HG03342 (cell line): ENCODE measurements at regions not wholly inside any gene's neighbourhood (a gene's known extent, or its start where the extent isn't known, plus 50 kb on each side); places are given as distances from the start of the nearest gene placed in this dataset.
"Not testable (repeated sequence)": the region's sequence is repeated elsewhere in the genome, so short reads cannot be mapped to it uniquely, and the experiment has no call there.

Source experiments
- ATAC-seq: cut with Tn5 transposase; IDR thresholded peaks from one replicate; pipeline ENCODE4 v1.9.1; 2021; ENCODE audit warnings: mild to moderate bottlenecking, moderate library complexity; ENCODE audit not compliant: unreplicated experiment

DNA sequence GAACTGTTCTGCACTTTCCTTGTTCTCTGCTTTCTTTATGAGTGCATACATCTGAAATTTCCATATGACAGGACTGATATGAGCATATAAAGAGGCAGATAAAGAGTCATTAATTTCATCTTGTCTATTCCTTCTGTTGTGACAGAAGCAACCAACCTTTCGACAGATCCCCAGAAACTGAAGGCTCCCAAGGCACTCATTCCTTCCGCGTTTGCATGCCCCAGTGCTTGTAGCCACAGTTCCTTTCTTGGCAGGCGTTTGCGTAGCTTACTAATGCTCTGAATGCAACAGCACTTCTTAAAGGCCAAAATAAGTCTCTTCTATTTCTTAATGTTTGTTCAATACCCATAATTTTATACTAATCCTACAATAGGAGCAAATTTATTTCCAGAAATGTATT, 94.0 kb upstream of the TBL1X start:
- no peak for ATAC-seq

GRCh38 chrX:9372866-9373265, 92.0 kb upstream of the TBL1X start:
- no peak for ATAC-seq

GRCh38 chrX:9373789-9374188, 91.1 kb upstream of the TBL1X start:
- ATAC-seq: no peak

DNA sequence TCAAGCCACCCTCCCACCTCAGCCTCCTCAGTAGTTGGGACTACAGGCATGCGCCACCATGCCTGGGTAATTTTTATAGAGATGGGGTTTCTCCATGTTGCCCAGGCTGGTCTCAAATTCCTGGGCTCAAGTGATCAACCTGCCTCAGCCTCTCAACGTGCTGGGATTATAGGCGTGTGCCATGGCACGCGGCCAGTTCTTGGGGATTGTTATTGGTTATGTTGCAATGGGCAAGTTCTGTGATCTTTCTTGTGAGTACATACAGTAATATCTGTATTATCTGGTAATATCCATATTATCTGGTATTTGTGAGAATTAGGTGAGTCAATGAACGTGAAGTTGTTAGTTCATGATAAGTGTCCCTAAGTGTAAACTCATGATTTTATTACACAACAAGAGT, 90.3 kb upstream of the TBL1X start:
- no peak for ATAC-seq

GRCh38 chrX:9376111-9376510, 88.7 kb upstream of the TBL1X start:
- no peak for ATAC-seq

GRCh38 chrX:9377216-9377615, 87.6 kb upstream of the TBL1X start:
- not testable (repeated sequence) for ATAC-seq

DNA sequence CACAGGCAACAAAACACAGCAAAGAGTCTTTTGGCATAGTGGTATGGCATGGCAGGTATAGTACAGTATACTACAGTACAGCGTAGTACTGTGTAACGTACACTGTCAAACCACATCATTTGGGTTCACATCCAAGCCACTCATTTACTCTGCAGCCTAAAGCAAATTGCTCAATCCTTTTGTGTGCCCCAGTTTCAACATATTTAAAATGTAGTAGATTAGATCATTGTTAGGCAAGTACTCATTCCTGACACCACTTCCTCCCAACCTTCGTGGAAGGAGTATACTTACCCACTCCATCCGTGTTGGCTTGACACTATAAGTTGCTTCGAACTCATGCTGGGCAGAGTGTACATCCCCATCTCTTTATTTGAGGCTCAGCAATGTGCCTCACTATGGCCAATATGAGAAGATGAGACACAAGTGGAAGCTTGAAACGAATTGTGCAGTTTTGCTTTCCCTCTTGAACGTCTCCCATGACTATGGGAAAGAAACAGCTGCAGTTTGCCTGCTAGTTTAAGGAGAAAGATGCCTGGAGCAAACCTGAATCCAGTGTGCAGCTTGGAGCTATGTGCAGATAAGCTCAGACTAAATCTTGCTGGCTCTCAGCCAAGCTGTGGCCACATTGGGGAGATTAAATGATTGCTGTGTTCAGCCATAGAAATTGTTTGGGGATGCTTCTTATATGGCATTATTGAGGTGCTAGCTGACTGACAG, 85.7 kb upstream of the TBL1X start:
- ATAC-seq: no peak

DNA sequence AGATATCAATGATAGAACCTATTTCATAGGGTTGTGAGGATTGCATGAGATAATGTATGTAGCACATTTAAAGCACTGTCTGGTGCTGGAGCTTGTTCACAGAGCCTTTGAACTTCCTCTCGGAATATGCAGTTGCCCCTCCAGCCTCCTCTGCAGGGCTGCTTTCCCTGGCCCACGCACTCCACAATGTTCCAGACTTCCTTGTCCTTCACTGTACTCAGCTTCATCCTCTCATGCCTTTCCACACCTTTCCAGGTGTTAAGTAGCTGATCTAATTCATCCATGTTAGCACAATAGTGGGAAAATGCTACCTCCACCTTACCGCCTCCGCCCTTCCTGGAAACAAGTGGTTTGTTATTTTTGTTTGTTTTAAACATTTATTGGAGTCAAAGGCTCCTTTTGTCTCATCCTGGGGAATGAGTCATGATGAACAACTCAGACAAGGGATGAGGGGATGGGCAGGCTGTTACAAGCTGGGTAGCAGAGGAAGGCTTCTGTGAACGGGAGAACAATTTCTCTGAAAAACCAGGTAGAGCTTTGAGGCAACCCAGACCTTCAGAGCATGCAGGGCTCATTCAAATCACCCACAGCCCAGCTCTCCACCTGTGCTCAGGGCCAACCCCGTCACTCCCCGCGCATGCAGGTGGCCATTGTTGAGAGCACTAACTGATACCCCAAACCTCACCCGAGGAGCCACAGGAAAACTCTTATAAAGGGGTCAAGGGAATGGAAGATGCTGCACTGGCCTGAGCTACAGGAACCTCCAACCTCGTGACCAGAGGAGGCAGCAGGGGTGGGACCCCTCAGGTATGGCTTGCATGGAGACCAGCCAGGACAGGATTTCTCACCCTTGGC, 84.9 kb upstream of the TBL1X start:
- ATAC-seq: no peak

- ATAC-seq: no peak
Observed at GRCh38 chrX:9383655-9384054, 81.2 kb upstream of the TBL1X start.

DNA sequence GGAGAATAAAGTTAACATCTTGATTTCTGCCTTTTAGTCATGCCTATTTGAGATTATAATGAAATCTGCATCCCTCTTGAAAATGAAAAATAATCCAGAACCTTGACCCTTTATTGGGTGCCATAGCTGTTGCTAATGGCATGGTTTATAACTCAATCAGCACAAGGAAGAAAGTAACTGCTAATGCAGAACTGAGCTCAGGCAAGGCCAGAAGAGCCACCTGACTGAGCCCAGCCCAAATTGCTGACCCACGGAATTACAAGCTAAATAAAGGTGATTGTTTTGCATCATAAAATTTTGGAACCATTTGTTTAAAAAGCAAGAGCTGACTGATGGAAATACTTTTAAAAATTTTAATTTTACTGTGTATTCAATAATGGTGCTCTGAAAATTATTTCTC, 76.4 kb upstream of the TBL1X start:
- ATAC-seq: no peak

DNA sequence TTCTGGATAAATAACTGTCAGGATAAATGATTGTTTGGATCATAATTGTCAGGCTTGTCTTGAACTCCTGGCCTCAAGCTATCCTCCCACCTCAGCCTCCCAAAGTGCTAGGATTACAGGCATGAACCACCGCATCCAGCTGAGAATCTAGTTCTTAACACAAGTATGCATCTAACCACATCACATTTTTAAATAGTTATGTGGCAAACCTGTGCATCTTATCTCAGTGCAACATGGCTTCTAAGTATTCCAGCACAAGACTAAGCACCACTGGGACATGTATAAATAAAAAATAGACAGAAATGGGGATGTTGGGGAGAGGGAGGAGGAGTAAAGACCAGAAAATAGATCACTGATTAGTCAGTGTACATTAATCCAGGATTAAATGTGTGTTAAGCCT, 74.7 kb upstream of the TBL1X start:
- no peak for ATAC-seq

DNA sequence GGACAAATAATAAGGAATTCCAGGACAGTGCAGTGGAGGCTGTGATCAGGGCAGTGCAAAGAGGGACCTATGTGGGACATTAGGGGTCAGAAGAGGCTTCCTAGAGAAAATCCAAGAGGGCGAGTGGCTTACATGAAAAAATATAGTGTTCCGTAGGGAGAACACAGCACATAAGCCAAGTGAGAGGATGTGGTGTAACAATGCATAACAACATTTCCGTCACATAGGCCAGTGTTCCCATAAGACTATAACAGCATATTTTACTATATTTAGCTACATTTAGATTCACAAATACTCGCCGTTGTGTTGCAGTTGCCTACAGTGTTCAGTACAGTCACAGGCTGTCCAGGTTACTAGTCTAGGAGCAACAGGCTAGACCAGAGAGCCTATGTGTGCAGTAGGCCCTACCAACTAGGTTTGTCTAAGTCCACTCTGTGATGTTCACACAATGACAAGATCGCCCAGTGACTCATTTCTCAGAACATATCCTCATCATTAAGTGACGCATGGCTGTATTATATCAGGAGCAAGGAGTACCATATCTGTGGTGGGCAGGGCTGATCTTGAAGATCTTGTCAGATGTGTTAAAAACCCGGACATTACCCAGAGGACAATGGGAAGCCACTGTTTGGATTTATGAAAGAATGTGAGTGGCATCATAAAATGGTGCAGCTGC, 74.0 kb upstream of the TBL1X start:
- ATAC-seq: no peak

DNA sequence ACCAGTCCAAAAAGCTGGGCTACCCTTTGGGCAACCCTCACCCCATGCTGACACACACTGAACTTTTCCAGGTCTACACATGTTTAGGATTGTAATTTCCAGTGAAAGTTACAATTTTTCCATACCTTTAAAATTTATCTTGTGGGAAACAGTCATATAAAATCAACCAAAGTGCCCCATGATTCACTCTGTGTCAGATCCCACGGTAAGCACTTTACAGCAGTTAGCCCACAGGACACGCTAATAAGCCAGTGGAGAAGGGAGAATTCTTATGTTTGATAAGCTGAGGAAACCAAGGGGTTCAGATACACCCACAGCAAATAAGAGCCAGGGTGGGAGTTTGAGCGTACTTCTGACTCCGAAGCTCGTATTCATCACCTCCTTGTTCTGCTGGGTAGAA, 72.4 kb upstream of the TBL1X start:
- ATAC-seq: no peak

GRCh38 chrX:9393571-9393970, 71.3 kb upstream of the TBL1X start:
- no peak for ATAC-seq

DNA sequence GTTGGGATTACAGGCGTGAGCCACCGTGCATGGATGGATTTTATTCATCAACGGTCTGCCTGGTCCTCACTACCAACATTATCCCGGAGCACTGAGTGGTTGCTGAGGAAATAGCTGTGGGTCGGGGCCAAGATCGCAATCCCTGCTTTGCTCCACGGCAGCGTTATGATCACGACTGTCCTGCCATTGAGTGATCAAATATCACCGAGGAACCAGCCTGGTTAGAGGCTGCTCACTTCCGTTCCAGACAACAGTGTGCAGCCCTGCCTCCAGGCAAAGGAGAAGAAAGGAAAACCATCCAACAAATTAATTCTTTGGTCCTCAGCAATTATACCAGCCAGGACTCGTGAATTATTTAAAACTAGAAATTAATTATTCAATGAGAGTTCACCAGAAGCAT, 70.6 kb upstream of the TBL1X start:
- ATAC-seq: no peak

GRCh38 chrX:9396930-9397329, 67.9 kb upstream of the TBL1X start:
- no peak for ATAC-seq

DNA sequence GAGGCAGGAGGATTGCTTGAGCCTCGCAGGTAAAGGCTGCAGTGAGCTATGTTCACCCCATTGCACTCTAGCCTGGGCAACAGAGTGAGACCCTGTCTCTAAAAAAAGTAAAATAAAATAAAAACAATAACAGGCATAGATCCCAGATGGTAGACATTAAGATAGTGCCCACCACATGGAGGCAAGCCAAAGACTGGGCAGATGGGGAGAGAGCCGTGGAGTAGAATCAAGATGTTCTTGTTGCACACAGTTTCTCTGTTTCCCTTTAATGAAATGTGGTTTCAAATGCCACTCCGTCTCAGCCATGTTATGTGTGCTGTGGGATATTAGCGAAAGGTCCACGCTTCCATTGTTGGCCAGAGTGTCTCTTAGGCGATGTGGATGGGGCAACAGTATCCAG, 63.8 kb upstream of the TBL1X start:
- ATAC-seq: no peak

DNA sequence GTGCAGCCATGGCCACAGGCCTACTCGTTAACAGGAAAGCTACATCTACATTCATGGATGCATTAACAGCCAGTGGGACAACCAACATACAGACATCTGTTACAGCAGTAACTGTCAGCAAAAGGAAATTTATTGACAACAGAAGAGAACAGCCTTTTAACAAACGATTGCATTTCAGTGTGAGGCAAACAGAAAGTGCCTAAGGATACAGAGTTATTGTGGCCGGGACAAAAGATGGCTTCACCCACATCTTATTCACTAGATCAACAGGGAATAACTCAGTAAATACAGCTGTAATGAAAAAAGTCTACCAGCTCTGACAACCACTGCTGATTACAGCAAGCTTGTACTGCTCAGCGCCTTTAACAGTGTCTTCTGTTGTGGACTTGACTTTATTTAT, 61.5 kb upstream of the TBL1X start:
- no peak for ATAC-seq

- ATAC-seq: not testable (repeated sequence)
Observed at GRCh38 chrX:9405635-9406034, 59.2 kb upstream of the TBL1X start.

DNA sequence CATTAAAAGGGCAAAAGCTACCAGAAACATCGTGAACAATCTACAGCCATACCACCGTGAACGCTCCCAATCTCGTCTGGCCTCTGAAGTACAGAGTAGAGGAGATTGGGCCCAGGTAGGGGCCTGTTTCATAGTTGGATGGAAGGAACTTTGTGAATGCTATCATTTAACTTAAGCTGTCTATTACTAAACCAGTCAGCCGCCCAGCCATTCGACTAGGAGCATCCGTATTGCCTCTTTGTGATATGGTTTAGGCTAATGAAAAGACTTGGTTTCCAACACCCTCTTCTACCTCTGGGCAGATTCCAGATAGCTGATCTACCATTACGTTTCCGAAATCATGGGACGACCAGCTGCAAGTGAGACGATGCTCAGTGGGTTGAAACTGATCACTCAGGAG, 54.0 kb upstream of the TBL1X start:
- ATAC-seq: not testable (repeated sequence)

DNA sequence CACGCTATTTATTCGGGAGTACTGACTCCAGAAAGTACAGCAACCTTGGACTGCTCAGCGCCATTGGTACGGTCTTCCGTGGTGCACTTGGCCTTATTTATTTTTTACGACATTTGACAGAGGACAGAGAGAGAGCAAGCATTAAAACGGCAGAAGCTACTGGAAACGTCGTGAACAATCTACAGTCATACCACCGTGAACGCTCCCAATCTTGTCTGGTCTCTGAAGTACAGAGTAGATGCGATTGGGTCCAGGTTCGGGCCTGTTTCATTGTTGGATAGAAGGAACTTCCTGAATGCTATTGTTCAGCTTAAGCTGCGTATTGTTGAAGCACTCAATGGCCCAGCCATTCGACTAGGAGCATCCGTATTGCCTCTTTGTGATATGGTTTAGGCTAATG, 53.2 kb upstream of the TBL1X start:
- not testable (repeated sequence) for ATAC-seq

- ATAC-seq: no peak
Observed at GRCh38 chrX:9414416-9414815, 50.4 kb upstream of the TBL1X start.
